ENCODE measurements at regions not wholly inside any gene's neighbourhood (a gene's known extent, or its start where the extent isn't known, plus 50 kb on each side); places are given as distances from the start of the nearest gene placed in this dataset.

- Histone ChIP-seq H2AFZ (no peak overlapping the region), H4K20me1 (ENCODE audit: insufficient read depth, poor library complexity, severe bottlenecking) (no peaks in the 10 kb centered on the region)
- no peak for DNase-seq (ENCODE audit: low spot score)
Observed at GRCh38 chrX:6782831-6783230, 247.9 kb upstream of the VCX3A start.

GRCh38 chrX:6778544-6779503, 243.9 kb upstream of the VCX3A start:
- no peak overlapping the region for H3K27ac ChIP-seq
- no peak overlapping the region for H2AFZ ChIP-seq
- 59% methylated on average over 22 of the region's 22 CpGs for WGBS (ENCODE audit: low lambda C conversion rate, missing lambda C conversion rate)
- no peak overlapping the region for H3K4me2 ChIP-seq
- no peaks in the 10 kb centered on the region for H3K9me3 ChIP-seq (ENCODE audit: low read depth)
- no peaks in the 10 kb centered on the region for H3K9me2 ChIP-seq (replicated peaks; ENCODE audit: insufficient read depth)
- H3K4me3 ChIP-seq: no peak overlapping the region
- TF ChIP-seq EZH2 (IDR thresholded peaks at IDR 0.05; ENCODE audit: borderline replicate concordance): no peak
- no peak for TF ChIP-seq EZH2phosphoT487 (IDR thresholded peaks at IDR 0.05; ENCODE audit: low read depth, severe bottlenecking, unreplicated experiment)
- TF ChIP-seq CTCF (IDR thresholded peaks at IDR 0.05; ENCODE audit: poor library complexity): no peak
- H3K36me3 ChIP-seq (replicated peaks; ENCODE audit: insufficient read depth, low read depth): no peaks in the 10 kb centered on the region
- H3K4me1 ChIP-seq (ENCODE audit: insufficient read depth): no peaks in the 10 kb centered on the region
- no peaks in the 10 kb centered on the region for H4K20me1 ChIP-seq (ENCODE audit: insufficient read depth, poor library complexity, severe bottlenecking)
- DNase-seq (ENCODE audit: low spot score): no peak
- no peaks in the 10 kb centered on the region for H3K27me3 ChIP-seq
- no peaks in the 10 kb centered on the region for H3K79me2 ChIP-seq

More at GRCh38 chrX:6782831-6783230, 247.9 kb upstream of the VCX3A start:
- Histone ChIP-seq H3K4me2 (no peak overlapping the region), H3K9me2 (replicated peaks; ENCODE audit: insufficient read depth) (no peaks in the 10 kb centered on the region), H3K27me3 (no peaks in the 10 kb centered on the region), H3K27ac (no peak overlapping the region), H3K4me1 (ENCODE audit: insufficient read depth) (no peaks in the 10 kb centered on the region), H3K9me3 (ENCODE audit: low read depth) (no peaks in the 10 kb centered on the region), H3K36me3 (replicated peaks; ENCODE audit: insufficient read depth, low read depth) (no peaks in the 10 kb centered on the region), H3K79me2 (no peaks in the 10 kb centered on the region), H3K4me3 (no peak overlapping the region)
- 69% methylated on average over 5 of the region's 5 CpGs for WGBS (ENCODE audit: low lambda C conversion rate, missing lambda C conversion rate)
- TF ChIP-seq EZH2 (IDR thresholded peaks at IDR 0.05; ENCODE audit: borderline replicate concordance): no peak
- no peak for TF ChIP-seq CTCF (IDR thresholded peaks at IDR 0.05; ENCODE audit: poor library complexity)
- no peak for TF ChIP-seq EZH2phosphoT487 (IDR thresholded peaks at IDR 0.05; ENCODE audit: low read depth, severe bottlenecking, unreplicated experiment)

GRCh38 chrX:6777238-6778002, 242.5 kb upstream of the VCX3A start:
- 79% methylated on average over 6 of the region's 6 CpGs for WGBS (ENCODE audit: low lambda C conversion rate, missing lambda C conversion rate)

More at GRCh38 chrX:6777238-6778002, 242.5 kb upstream of the VCX3A start:
- Histone ChIP-seq H3K9me3 (ENCODE audit: low read depth) (no peaks in the 10 kb centered on the region), H3K27ac (no peak overlapping the region), H3K4me1 (ENCODE audit: insufficient read depth) (no peaks in the 10 kb centered on the region), H2AFZ (no peak overlapping the region), H3K4me2 (no peak overlapping the region), H3K36me3 (replicated peaks; ENCODE audit: insufficient read depth, low read depth) (no peaks in the 10 kb centered on the region), H3K27me3 (no peaks in the 10 kb centered on the region), H3K79me2 (no peaks in the 10 kb centered on the region), H3K9me2 (replicated peaks; ENCODE audit: insufficient read depth) (no peaks in the 10 kb centered on the region), H4K20me1 (ENCODE audit: insufficient read depth, poor library complexity, severe bottlenecking) (no peaks in the 10 kb centered on the region), H3K4me3 (no peak overlapping the region)
- no peak for DNase-seq (ENCODE audit: low spot score)
- no peak for TF ChIP-seq CTCF (IDR thresholded peaks at IDR 0.05; ENCODE audit: poor library complexity)
- TF ChIP-seq EZH2phosphoT487 (IDR thresholded peaks at IDR 0.05; ENCODE audit: low read depth, severe bottlenecking, unreplicated experiment): no peak
- TF ChIP-seq EZH2 (IDR thresholded peaks at IDR 0.05; ENCODE audit: borderline replicate concordance): no peak

All from hepatocyte (in vitro differentiated cells).